Astrocyte (in vitro differentiated cells and primary cell): ENCODE measurements at regions not wholly inside any gene's neighbourhood (a gene's known extent, or its start where the extent isn't known, plus 50 kb on each side); places are given as distances from the start of the nearest gene placed in this dataset.
"Not testable (repeated sequence)": the region's sequence is repeated elsewhere in the genome, so short reads cannot be mapped to it uniquely, and the experiment has no call there.

Experiments used
- DNase-seq: peaks from one replicate; pipeline ENCODE4 v3.0.0-alpha.2; 2010; ENCODE audit warnings: low read depth
- FAIRE-seq: peaks from 2 replicates; lab custom pipeline; 2011; peaks lifted over from hg19 to GRCh38; lab: Jason Lieb, UNC
- H2AFZ ChIP-seq: 2 replicates; pipeline ENCODE4 v1.6.0; 2012; ENCODE audit warnings: low read depth, low read length, inconsistent platforms
- H3K27ac ChIP-seq: 2 replicates; pipeline ENCODE4 v1.5.1; 2011; ENCODE audit warnings: low read depth, low read length, inconsistent platforms
- H3K27me3 ChIP-seq: 2 replicates; pipeline ENCODE4 v1.6.0; 2011; ENCODE audit warnings: low read length, inconsistent platforms; ENCODE audit not compliant: insufficient read depth
- H3K36me3 ChIP-seq: 2 replicates; pipeline ENCODE4 v1.5.1; 2011; ENCODE audit warnings: low read length, inconsistent platforms; ENCODE audit not compliant: insufficient read depth
- H3K4me1 ChIP-seq: 2 replicates; pipeline ENCODE4 v1.5.1; 2011; ENCODE audit warnings: low read length, inconsistent platforms; ENCODE audit not compliant: insufficient read depth
- H3K4me2 ChIP-seq: 2 replicates; pipeline ENCODE4 v1.6.0; 2012; ENCODE audit warnings: low read length, inconsistent platforms
- H3K4me3 ChIP-seq: 2 replicates; pipeline ENCODE4 v1.5.1; 2011; ENCODE audit warnings: low read depth, mild to moderate bottlenecking, low read length, inconsistent platforms; ENCODE audit not compliant: insufficient read depth
- H3K79me2 ChIP-seq: 2 replicates; pipeline ENCODE4 v1.6.0; 2012; ENCODE audit warnings: mild to moderate bottlenecking, low read length, inconsistent platforms; ENCODE audit not compliant: insufficient read depth
- H3K9ac ChIP-seq: 2 replicates; pipeline ENCODE4 v1.6.0; 2012; ENCODE audit warnings: mild to moderate bottlenecking, low read length, inconsistent platforms
- H3K9me3 ChIP-seq: 2 replicates; pipeline ENCODE4 v1.5.1; 2012; ENCODE audit warnings: low read depth, mild to moderate bottlenecking, low read length, inconsistent platforms; ENCODE audit not compliant: insufficient read depth
- H4K20me1 ChIP-seq: 2 replicates; pipeline ENCODE4 v1.6.0; 2012; ENCODE audit warnings: low read length, inconsistent platforms; ENCODE audit not compliant: insufficient read depth
- H3K27ac Mint-ChIP-seq: one replicate; pipeline ENCODE4 v1.8.0; 2021; ENCODE audit warnings: mild to moderate bottlenecking, mixed read lengths; ENCODE audit not compliant: unreplicated experiment
- H3K27me3 Mint-ChIP-seq: one replicate; pipeline ENCODE4 v1.8.0; 2021; ENCODE audit warnings: low read depth, mixed read lengths; ENCODE audit not compliant: unreplicated experiment
- H3K36me3 Mint-ChIP-seq: one replicate; pipeline ENCODE4 v1.8.0; 2021; ENCODE audit warnings: low read depth, mixed read lengths; ENCODE audit not compliant: unreplicated experiment
- H3K4me1 Mint-ChIP-seq: one replicate; pipeline ENCODE4 v1.8.0; 2021; ENCODE audit warnings: low read depth, mixed read lengths; ENCODE audit not compliant: unreplicated experiment
- H3K4me3 Mint-ChIP-seq: one replicate; pipeline ENCODE4 v1.8.0; 2021; ENCODE audit warnings: mild to moderate bottlenecking, moderate library complexity, mixed read lengths; ENCODE audit not compliant: unreplicated experiment
- H3K9me3 Mint-ChIP-seq: one replicate; pipeline ENCODE4 v1.8.0; 2021; ENCODE audit warnings: mild to moderate bottlenecking, mixed read lengths; ENCODE audit not compliant: unreplicated experiment
- CTCF ChIP-seq: IDR thresholded peaks from 2 replicates; pipeline ENCODE4 v1.5.1; 2011; ENCODE audit warnings: low read depth, mild to moderate bottlenecking, inconsistent platforms, low read length, moderate library complexity; ENCODE audit not compliant: insufficient read depth
- EZH2 ChIP-seq: IDR thresholded peaks from 2 replicates; pipeline ENCODE4 v1.6.1; 2012; ENCODE audit warnings: mild to moderate bottlenecking, low read length, inconsistent platforms; ENCODE audit not compliant: insufficient read depth

- Mint-ChIP-seq H3K27me3 (no peaks in the 10 kb centered on the region), H3K36me3 (no peaks in the 10 kb centered on the region), H3K27ac (no peak overlapping the region), H3K4me1 (no peaks in the 10 kb centered on the region), H3K9me3 (no peaks in the 10 kb centered on the region), H3K4me3 (no peak overlapping the region)
- Histone ChIP-seq H3K4me2 (no peak overlapping the region), H4K20me1 (no peaks in the 10 kb centered on the region), H3K27me3 (no peaks in the 10 kb centered on the region), H2AFZ (no peak overlapping the region), H3K9ac (no peak overlapping the region), H3K4me3 (no peak overlapping the region), H3K79me2 (no peaks in the 10 kb centered on the region), H3K27ac (no peak overlapping the region), H3K9me3 (peaks cover under 1% of the 10 kb centered on the region), H3K4me1 (no peaks in the 10 kb centered on the region), H3K36me3 (no peaks in the 10 kb centered on the region)
- no peak for TF ChIP-seq EZH2
- DNase-seq (no peak), FAIRE-seq (no peak)
Observed at GRCh38 chr21:18002393-18002792, 183.2 kb upstream of the C21orf91 start.

GRCh38 chr21:18000981-18001686 lies 182.0 kb upstream of the C21orf91 start:
- Mint-ChIP-seq H3K36me3 (no peaks in the 10 kb centered on the region), H3K9me3 (no peaks in the 10 kb centered on the region), H3K4me1 (no peaks in the 10 kb centered on the region), H3K27ac (no peak overlapping the region), H3K27me3 (no peaks in the 10 kb centered on the region), H3K4me3 (no peak overlapping the region)
- Histone ChIP-seq H3K4me2 (no peak overlapping the region), H3K79me2 (no peaks in the 10 kb centered on the region), H3K4me3 (no peak overlapping the region), H3K36me3 (no peaks in the 10 kb centered on the region), H3K27ac (no peak overlapping the region), H3K4me1 (no peaks in the 10 kb centered on the region), H3K27me3 (no peaks in the 10 kb centered on the region), H2AFZ (no peak overlapping the region), H3K9ac (no peak overlapping the region), H4K20me1 (no peaks in the 10 kb centered on the region), H3K9me3 (peaks cover 4% of the 10 kb centered on the region)
- FAIRE-seq, result no peak
- DNase-seq, result no peak
- TF ChIP-seq CTCF (no peak), EZH2 (no peak)

- H3K27me3 ChIP-seq, H3K27ac ChIP-seq, H3K36me3 Mint-ChIP-seq, H3K4me1 Mint-ChIP-seq, H3K36me3 ChIP-seq, H3K4me3 ChIP-seq, H3K9ac ChIP-seq, H3K4me2 ChIP-seq, H3K79me2 ChIP-seq, H3K4me3 Mint-ChIP-seq, H3K27me3 Mint-ChIP-seq, H3K4me1 ChIP-seq, H2AFZ ChIP-seq, FAIRE-seq, H3K9me3 Mint-ChIP-seq, DNase-seq, H3K27ac Mint-ChIP-seq, H3K9me3 ChIP-seq, H4K20me1 ChIP-seq: not testable (repeated sequence)
Observed at GRCh38 chr21:17998599-17998998, 179.4 kb upstream of the C21orf91 start.
